Limb (tissue), 2 donors: ENCODE measurements at regions not wholly inside any gene's neighbourhood (a gene's known extent, or its start where the extent isn't known, plus 50 kb on each side); places are given as distances from the start of the nearest gene placed in this dataset.

Experiments used
- DNase-seq, 2 donors: peaks; one replicate each; pipeline ENCODE4 v3.0.0-alpha.2; 2016; ENCODE audit errors: extremely low spot score in 2 of 2

GRCh38 chr16:76176153-76176552 lies 101.0 kb upstream of the CNTNAP4 start:
- no peak for DNase-seq

GRCh38 chr16:76176616-76177015 lies 100.6 kb upstream of the CNTNAP4 start:
- no peak for DNase-seq

DNA sequence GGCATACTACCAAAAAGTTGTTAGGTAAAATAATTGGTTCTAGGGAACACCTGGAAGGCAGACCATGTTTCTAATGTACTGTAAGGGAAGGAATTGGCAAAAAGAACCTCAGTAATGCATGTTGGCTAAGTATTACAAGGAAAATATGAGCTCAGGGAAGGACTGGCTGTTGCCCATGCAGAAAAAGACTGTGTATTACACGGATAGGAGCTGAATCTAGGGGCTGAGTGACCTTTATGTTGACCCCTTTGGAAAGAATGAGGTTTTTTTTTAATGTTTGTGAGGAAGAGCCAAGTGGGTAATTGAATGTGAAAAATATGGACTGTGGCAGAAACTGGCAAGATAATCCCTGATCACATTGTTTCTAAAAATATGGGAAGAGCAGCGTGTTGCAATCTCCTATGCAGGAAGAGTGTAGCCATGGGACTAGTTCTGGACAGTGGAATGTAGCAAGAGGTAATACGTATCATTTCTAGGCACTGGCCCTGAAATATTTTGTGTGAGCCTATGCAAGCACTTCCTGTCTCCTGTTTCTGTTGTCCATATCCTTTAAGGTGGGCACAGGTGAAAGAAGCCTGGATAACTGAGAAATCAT lies 95.1 kb upstream of the CNTNAP4 start:
- no peak for DNase-seq

DNA sequence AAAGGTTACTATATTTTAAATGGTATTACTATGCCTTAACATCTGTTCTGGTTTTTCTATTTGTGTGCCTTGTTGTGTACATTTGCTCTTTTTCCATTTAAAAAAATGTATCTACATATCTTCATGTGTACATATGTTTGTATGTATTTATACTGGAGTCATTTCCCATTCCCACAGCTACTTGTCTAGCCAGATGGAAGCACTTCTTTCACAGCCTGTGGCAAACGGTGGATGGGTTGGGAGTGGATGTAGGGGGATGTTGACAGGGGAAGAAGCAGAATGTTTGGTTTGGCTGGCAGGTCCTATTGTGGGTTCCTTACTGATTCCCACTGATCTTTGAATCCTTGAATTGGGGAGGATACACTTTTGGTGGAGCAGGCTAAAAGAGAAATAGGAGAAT lies 93.6 kb upstream of the CNTNAP4 start:
- DNase-seq, result no peak

- DNase-seq, result no peak
These were observed 87.1 kb upstream of the CNTNAP4 start for GRCh38 chr16:76190057-76190456.

DNA sequence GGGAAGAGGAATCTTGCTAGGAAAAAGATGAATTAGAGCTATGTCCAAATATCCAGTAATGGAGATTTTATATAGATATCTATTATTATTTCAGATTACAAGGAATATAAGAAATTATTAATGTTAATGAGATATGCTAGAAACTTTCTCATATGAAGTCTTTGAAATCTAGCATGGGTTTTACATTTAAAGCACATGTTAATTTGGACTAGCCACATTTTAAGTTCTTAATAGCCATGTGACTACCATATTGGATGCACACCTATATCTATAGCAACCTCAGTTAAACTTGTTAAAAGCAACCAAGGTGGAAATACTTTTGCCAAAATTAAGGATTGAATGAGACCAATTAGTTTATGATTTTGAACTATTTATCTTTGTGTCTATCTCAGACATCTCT lies 86.7 kb upstream of the CNTNAP4 start:
- DNase-seq, result no peak

GRCh38 chr16:76193906-76194615 lies 83.1 kb upstream of the CNTNAP4 start:
- peak in 1 of 2 donors; percentile 46 for DNase-seq

DNA sequence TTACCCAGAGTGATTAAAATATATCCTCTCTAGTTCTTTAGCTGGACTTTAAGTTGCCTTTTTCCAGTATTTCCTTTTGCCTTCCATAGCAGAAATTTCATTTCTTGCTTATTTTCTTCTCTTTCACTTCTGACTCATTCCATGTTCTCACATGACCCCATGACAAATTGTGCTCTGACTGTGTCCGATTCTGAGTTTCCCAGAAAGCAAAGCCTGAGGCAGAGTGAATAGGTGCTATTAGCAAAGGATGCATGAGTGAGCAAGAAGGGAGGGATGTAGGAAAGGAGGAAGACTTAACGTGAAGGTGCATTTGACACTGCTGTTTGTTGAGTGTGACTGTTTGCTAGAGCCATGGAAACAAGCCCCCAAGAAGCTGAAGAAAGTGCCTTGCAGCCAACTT lies 82.6 kb upstream of the CNTNAP4 start:
- no peak for DNase-seq

- DNase-seq, result no peak
These were observed 82.1 kb upstream of the CNTNAP4 start for GRCh38 chr16:76195056-76195455.

DNA sequence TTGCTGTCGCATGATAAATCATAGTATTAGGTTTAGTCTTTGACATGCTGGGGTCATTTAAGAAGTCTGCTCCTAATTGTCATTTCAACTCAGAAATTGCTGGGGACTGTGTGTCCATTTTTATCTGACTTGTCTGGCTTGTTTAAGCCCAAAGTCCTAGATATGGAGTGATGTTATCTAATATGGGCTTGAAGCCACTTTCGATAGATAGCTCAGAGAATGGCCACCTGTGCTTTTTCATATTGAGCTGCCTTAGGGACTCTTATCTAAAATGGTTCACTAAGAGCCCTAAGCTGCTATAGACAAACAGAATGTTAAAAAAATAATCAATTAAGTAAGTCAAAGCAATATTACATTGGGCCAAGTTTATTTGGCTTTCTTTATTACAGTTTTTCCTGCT lies 81.6 kb upstream of the CNTNAP4 start:
- DNase-seq, result no peak

- no peak for DNase-seq
These were observed 79.3 kb upstream of the CNTNAP4 start for GRCh38 chr16:76197900-76198299.

- DNase-seq, result no peak
These were observed 77.5 kb upstream of the CNTNAP4 start for GRCh38 chr16:76199681-76200220.

- no peak for DNase-seq
These were observed 75.8 kb upstream of the CNTNAP4 start for GRCh38 chr16:76201385-76201784.

- DNase-seq, result no peak
These were observed 73.0 kb upstream of the CNTNAP4 start for GRCh38 chr16:76204249-76204648.

- no peak for DNase-seq
These were observed 69.9 kb upstream of the CNTNAP4 start for GRCh38 chr16:76207270-76207669.

DNA sequence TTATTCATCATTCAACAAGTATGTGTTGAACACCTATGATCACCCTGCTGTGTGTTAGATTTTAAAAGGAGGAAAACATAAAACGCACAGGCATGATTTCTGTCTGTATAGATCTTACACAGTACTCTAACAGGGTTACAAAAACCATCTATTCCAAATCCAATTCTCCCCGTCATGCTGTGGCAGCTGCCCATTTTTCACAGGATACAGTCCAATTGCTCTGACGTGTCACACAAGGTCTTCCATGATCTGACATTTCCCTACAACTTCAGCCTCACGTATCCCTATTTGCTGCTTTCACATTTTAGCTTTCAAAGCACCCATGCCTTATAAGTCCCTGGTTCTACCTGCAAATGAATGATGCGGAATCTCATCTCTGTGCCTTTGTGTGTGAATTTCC lies 67.0 kb upstream of the CNTNAP4 start:
- no peak for DNase-seq

DNA sequence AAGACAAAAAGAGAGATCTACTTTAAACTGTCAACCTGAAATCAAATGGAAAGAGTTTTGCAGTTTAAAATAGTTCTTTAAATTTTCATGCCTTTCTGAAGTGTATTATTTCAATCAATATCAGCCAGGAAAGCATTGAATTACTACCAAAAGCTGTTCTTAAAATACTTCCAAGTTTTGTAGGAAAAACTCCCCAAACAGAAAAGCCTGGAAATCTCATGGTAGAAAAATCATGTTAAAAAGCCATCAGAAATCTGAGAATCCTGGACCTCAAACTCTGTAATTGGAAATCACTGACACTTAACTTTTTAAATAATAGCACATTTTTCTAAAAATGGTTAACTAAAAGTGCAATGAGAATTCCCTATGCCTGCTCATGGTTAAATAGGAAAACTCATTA lies 63.3 kb upstream of the CNTNAP4 start:
- peak in 1 of 2 donors; percentile 42 for DNase-seq

DNA sequence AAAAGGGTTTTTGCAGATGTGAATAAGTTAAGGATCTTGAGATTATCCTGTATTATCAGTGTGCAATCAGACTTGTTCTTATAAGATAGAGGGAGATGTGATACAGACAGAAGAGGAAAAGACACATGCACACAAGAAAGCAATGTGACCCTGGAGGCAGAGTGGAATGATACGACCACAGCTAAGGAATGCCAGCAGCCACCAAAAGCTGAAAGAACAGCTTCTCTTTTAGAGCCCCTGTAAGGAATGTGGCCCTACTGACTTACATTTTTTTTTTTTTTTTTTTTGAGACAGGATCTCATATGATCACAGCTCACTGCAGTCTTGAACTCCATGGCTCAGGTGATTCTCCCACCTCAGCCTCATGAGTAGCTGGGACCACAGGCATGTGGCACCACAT lies 62.3 kb upstream of the CNTNAP4 start:
- DNase-seq, result no peak

GRCh38 chr16:76222087-76222486 lies 55.1 kb upstream of the CNTNAP4 start:
- DNase-seq, result no peak

- no peak for DNase-seq
These were observed 54.3 kb upstream of the CNTNAP4 start for GRCh38 chr16:76222853-76223252.

- no peak for DNase-seq
These were observed 51.2 kb upstream of the CNTNAP4 start for GRCh38 chr16:76226011-76226410.

DNA sequence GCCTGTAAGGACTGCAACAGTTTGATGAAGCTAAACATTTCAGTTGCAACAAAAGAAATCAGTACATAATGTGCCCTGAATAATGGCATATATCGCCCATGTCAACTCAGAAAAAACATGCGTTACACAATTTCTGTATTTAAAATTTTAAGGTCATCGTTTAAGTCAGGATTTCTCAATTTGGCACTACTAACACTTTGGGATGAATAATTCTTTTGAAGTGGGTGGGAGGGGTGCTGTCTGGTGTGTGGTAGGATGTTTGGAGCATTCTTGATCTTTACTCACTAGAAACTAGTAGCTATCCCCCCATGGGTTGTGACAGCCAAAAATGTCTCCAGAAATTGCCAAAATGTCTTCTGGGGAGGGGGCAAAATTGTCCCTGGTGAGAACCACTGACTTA lies 50.7 kb upstream of the CNTNAP4 start:
- DNase-seq, result no peak
